Neural cell (in vitro differentiated cells): ENCODE measurements at regions not wholly inside any gene's neighbourhood (a gene's known extent, or its start where the extent isn't known, plus 50 kb on each side); places are given as distances from the start of the nearest gene placed in this dataset.

Source experiments
- H2AFZ ChIP-seq: fragments of 200-600, 300-800 bp; sonication (generic), shearing (Covaris generic); 2 replicates; pipeline ENCODE4 v1.6.0; 2014; ENCODE audit warnings: low read depth, mild to moderate bottlenecking, antibody characterized with exemption, low read length, moderate library complexity
- H3F3A ChIP-seq: fragments of 200-600 bp; shearing (Covaris generic); 2 replicates; pipeline ENCODE4 v1.6.1; 2016; ENCODE audit warnings: mild to moderate bottlenecking, moderate library complexity, mixed read lengths, antibody characterized with exemption, low read length; ENCODE audit not compliant: insufficient read depth, poor library complexity, severe bottlenecking
- H3K27ac ChIP-seq: fragments of 200-600, 300-800 bp; sonication (generic), shearing (Covaris generic); 2 replicates; pipeline ENCODE4 v1.5.1; 2014; ENCODE audit warnings: mild to moderate bottlenecking, low read length, moderate library complexity
- H3K27me3 ChIP-seq: fragments of 300-800, 200-600 bp; sonication (generic), shearing (Covaris generic); 2 replicates; pipeline ENCODE4 v1.6.0; 2014; ENCODE audit warnings: mild to moderate bottlenecking, low read depth, low read length, moderate library complexity; ENCODE audit not compliant: insufficient read depth
- H3K36me3 ChIP-seq: fragments of 300-800, 200-600 bp; sonication (generic), shearing (Covaris generic); 2 replicates; pipeline ENCODE4 v1.5.1; 2014; ENCODE audit warnings: mild to moderate bottlenecking, antibody characterized with exemption, low read length, moderate library complexity; ENCODE audit not compliant: insufficient read depth
- H3K4me2 ChIP-seq: fragments of 300-800, 200-600 bp; sonication (generic), shearing (Covaris generic); 2 replicates; pipeline ENCODE4 v1.6.0; 2014; ENCODE audit warnings: mild to moderate bottlenecking, low read length
- H3K4me3 ChIP-seq: fragments of 300-800, 200-600 bp; sonication (generic), shearing (Covaris generic); 2 replicates; pipeline ENCODE4 v1.5.1; 2014; ENCODE audit warnings: mild to moderate bottlenecking, low read length, moderate library complexity
- H3K79me2 ChIP-seq: fragments of 200-600 bp; shearing (Covaris generic); replicated peaks from 2 replicates; pipeline ENCODE4 v1.6.0; 2014; ENCODE audit warnings: mild to moderate bottlenecking, low read length, moderate library complexity; ENCODE audit not compliant: insufficient read depth
- H3K9ac ChIP-seq: fragments of 300-800, 200-600 bp; sonication (generic), shearing (Covaris generic); 2 replicates; pipeline ENCODE4 v1.6.1; 2016; ENCODE audit warnings: mild to moderate bottlenecking, low read length, mixed read lengths
- H3K9me2 ChIP-seq: fragments of 200-600 bp; shearing (Covaris generic); 2 replicates; pipeline ENCODE4 v1.6.1; 2016; ENCODE audit warnings: mild to moderate bottlenecking, low read length, mixed read lengths; ENCODE audit not compliant: insufficient read depth
- H3K9me3 ChIP-seq: fragments of 200-600, 300-800 bp; sonication (generic), shearing (Covaris generic); 2 replicates; pipeline ENCODE4 v1.6.1; 2016; ENCODE audit warnings: mild to moderate bottlenecking, mixed run types, low read length, moderate library complexity, mixed read lengths
- H4K20me1 ChIP-seq: fragments of 200-600 bp; shearing (Covaris generic); 2 replicates; pipeline ENCODE4 v1.6.1; 2016; ENCODE audit warnings: mild to moderate bottlenecking, mixed run types; ENCODE audit not compliant: insufficient read depth
- EZH2 ChIP-seq: fragments of 200-600, 300-800 bp; shearing (Covaris generic), sonication (generic); IDR thresholded peaks from 2 replicates; pipeline ENCODE4 v1.6.1; 2014; ENCODE audit warnings: antibody characterized with exemption, low read length, borderline replicate concordance, mild to moderate bottlenecking; ENCODE audit not compliant: insufficient read depth, poor library complexity, severe bottlenecking
- MXI1 ChIP-seq: fragments of 450-650 bp; conservative IDR thresholded peaks from 2 replicates; pipeline ENCODE4 v1.6.1; 2014; ENCODE audit warnings: antibody characterized with exemption, mild to moderate bottlenecking; ENCODE audit not compliant: poor library complexity, severe bottlenecking
- POLR2AphosphoS5 ChIP-seq: IDR thresholded peaks from 2 replicates; pipeline ENCODE4 v1.6.1; 2012
- RAD21 ChIP-seq: fragments of 450-650 bp; conservative IDR thresholded peaks from 2 replicates; pipeline ENCODE4 v1.6.1; 2014; ENCODE audit warnings: antibody characterized with exemption, mild to moderate bottlenecking, moderate library complexity
- REST ChIP-seq: IDR thresholded peaks from 2 replicates; pipeline ENCODE4 v1.6.1; 2012; ENCODE audit warnings: borderline replicate concordance
- SMC3 ChIP-seq: fragments of 450-650 bp; conservative IDR thresholded peaks from 2 replicates; pipeline ENCODE4 v1.6.1; 2014; ENCODE audit warnings: antibody characterized with exemption, mild to moderate bottlenecking, moderate library complexity; ENCODE audit not compliant: poor library complexity
- TAF1 ChIP-seq: IDR thresholded peaks from 2 replicates; pipeline ENCODE4 v1.6.1; 2012; ENCODE audit warnings: low read depth

GRCh38 chr7:51977913-51978312, 661.3 kb upstream of the COBL start:
- TF ChIP-seq POLR2AphosphoS5 (no peak), EZH2 (no peak), REST (no peak)
- no peaks in the 10 kb centered on the region for H3K9me3 ChIP-seq
- no peaks in the 10 kb centered on the region for H3F3A ChIP-seq
- no peak overlapping the region for H3K4me2 ChIP-seq
- H3K79me2 ChIP-seq: no peaks in the 10 kb centered on the region
- H3K36me3 ChIP-seq: no peaks in the 10 kb centered on the region
- H3K4me3 ChIP-seq: no peak overlapping the region
- H3K27me3 ChIP-seq: no peaks in the 10 kb centered on the region
- H4K20me1 ChIP-seq: no peaks in the 10 kb centered on the region
- H3K9ac ChIP-seq: no peak overlapping the region
- H3K9me2 ChIP-seq: no peaks in the 10 kb centered on the region
- no peak overlapping the region for H3K27ac ChIP-seq
- H2AFZ ChIP-seq: no peak overlapping the region

- TF ChIP-seq TAF1 (no peak), EZH2 (no peak), MXI1 (no peak), RAD21 (no peak), POLR2AphosphoS5 (no peak)
Observed at GRCh38 chr7:51973939-51974338, 657.3 kb upstream of the COBL start.

DNA sequence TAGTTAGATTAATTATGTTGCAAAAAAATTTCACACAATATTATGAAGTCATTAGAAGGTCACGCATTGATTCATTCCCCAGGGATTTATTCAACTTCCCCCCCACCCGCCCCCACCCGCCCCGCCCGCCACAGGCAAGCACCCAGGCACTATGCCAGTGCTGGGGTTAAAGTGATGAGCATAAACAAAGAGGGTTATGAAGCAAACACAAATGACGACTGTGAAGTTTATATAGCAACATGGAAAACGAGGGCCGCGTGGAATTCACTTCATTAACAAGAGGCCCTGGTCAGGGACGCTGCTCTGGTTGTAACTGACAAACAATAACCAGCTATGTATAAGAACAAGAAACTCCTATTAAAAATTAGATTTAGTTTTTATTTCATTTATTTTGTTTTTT, 656.5 kb upstream of the COBL start:
- Histone ChIP-seq H3K9me3 (no peaks in the 10 kb centered on the region), H3K4me3 (no peak overlapping the region), H2AFZ (no peak overlapping the region), H3K4me2 (no peak overlapping the region), H3K36me3 (no peaks in the 10 kb centered on the region), H4K20me1 (no peaks in the 10 kb centered on the region), H3F3A (no peaks in the 10 kb centered on the region), H3K27ac (no peak overlapping the region), H3K27me3 (no peaks in the 10 kb centered on the region), H3K9me2 (no peaks in the 10 kb centered on the region), H3K79me2 (no peaks in the 10 kb centered on the region), H3K9ac (no peak overlapping the region)
- TF ChIP-seq SMC3: no peak

More at GRCh38 chr7:51973939-51974338, 657.3 kb upstream of the COBL start:
- H3K9me2 ChIP-seq: no peaks in the 10 kb centered on the region
- no peaks in the 10 kb centered on the region for H3K36me3 ChIP-seq
- no peak overlapping the region for H3K4me2 ChIP-seq
- H3K4me3 ChIP-seq: no peak overlapping the region
- H3K27me3 ChIP-seq: no peaks in the 10 kb centered on the region
- H2AFZ ChIP-seq: no peak overlapping the region
- no peaks in the 10 kb centered on the region for H3F3A ChIP-seq
- no peaks in the 10 kb centered on the region for H3K9me3 ChIP-seq
- H3K9ac ChIP-seq: no peak overlapping the region
- no peaks in the 10 kb centered on the region for H4K20me1 ChIP-seq
- no peaks in the 10 kb centered on the region for H3K79me2 ChIP-seq
- no peak overlapping the region for H3K27ac ChIP-seq
